ENCODE measurements at regions not wholly inside any gene's neighbourhood (a gene's known extent, or its start where the extent isn't known, plus 50 kb on each side); places are given as distances from the start of the nearest gene placed in this dataset.

- no peaks in the 10 kb centered on the region for H3K27me3 Mint-ChIP-seq (ENCODE audit: insufficient read depth, unreplicated experiment)
- no peaks in the 10 kb centered on the region for H3K4me1 Mint-ChIP-seq (ENCODE audit: insufficient read depth, unreplicated experiment)
- peaks cover 10% of the 10 kb centered on the region for H3K9me3 Mint-ChIP-seq (ENCODE audit: unreplicated experiment)
- CTCF ChIA-PET = no interaction called here
- no peak for TF ChIP-seq CTCF (IDR thresholded peaks at IDR 0.05; ENCODE audit: unreplicated experiment)
- no peak for DNase-seq (ENCODE audit: unreplicated experiment)
- H3K27ac Mint-ChIP-seq (ENCODE audit: low read depth, unreplicated experiment) = no peak overlapping the region
- no peak overlapping the region for H3K4me3 Mint-ChIP-seq (ENCODE audit: unreplicated experiment)
- no TSS peak for BruUV-seq (replicated peaks)
- POLR2A ChIA-PET = no interaction called here
- intact Hi-C loops (cut with micrococcal nuclease) = no loop called here
- H3K36me3 Mint-ChIP-seq (ENCODE audit: insufficient read depth, unreplicated experiment) = no peaks in the 10 kb centered on the region
These were observed 56.1 kb upstream of the ZNF536 start for GRCh38 chr19:30316000-30316491.

- DNase-seq (ENCODE audit: unreplicated experiment) = no peak
- intact Hi-C loops (cut with micrococcal nuclease) = no loop called here
- BruUV-seq (replicated peaks) = no TSS peak
- no peaks in the 10 kb centered on the region for H3K4me1 Mint-ChIP-seq (ENCODE audit: insufficient read depth, unreplicated experiment)
- TF ChIP-seq CTCF (IDR thresholded peaks at IDR 0.05; ENCODE audit: unreplicated experiment) = no peak
- no peaks in the 10 kb centered on the region for H3K36me3 Mint-ChIP-seq (ENCODE audit: insufficient read depth, unreplicated experiment)
- peaks cover 10% of the 10 kb centered on the region for H3K9me3 Mint-ChIP-seq (ENCODE audit: unreplicated experiment)
- H3K27me3 Mint-ChIP-seq (ENCODE audit: insufficient read depth, unreplicated experiment) = no peaks in the 10 kb centered on the region
- H3K4me3 Mint-ChIP-seq (ENCODE audit: unreplicated experiment) = no peak overlapping the region
- no peak overlapping the region for H3K27ac Mint-ChIP-seq (ENCODE audit: low read depth, unreplicated experiment)
- ChIA-PET CTCF (interaction anchor here (0.6 kb wide), 1 partner anchor 52 kb away, joined by 4 read pairs; no protein-coding TSS in a partner anchor), POLR2A (no interaction called here)
These were observed 55.6 kb upstream of the ZNF536 start for GRCh38 chr19:30316560-30317106.

- no peak for TF ChIP-seq CTCF (IDR thresholded peaks at IDR 0.05; ENCODE audit: unreplicated experiment)
- BruUV-seq (replicated peaks) = no TSS peak
- ChIA-PET CTCF (interaction anchor here (0.6 kb wide), 1 partner anchor 53 kb away, joined by 4 read pairs; no protein-coding TSS in a partner anchor), POLR2A (no interaction called here)
- DNase-seq (ENCODE audit: unreplicated experiment) = no peak
- no peak overlapping the region for H3K27ac Mint-ChIP-seq (ENCODE audit: low read depth, unreplicated experiment)
- no peaks in the 10 kb centered on the region for H3K4me1 Mint-ChIP-seq (ENCODE audit: insufficient read depth, unreplicated experiment)
- H3K4me3 Mint-ChIP-seq (ENCODE audit: unreplicated experiment) = no peak overlapping the region
- intact Hi-C loops (cut with micrococcal nuclease) = no loop called here
- no peaks in the 10 kb centered on the region for H3K27me3 Mint-ChIP-seq (ENCODE audit: insufficient read depth, unreplicated experiment)
- no peaks in the 10 kb centered on the region for H3K36me3 Mint-ChIP-seq (ENCODE audit: insufficient read depth, unreplicated experiment)
- peaks cover 13% of the 10 kb centered on the region for H3K9me3 Mint-ChIP-seq (ENCODE audit: unreplicated experiment)
These were observed 54.8 kb upstream of the ZNF536 start for GRCh38 chr19:30317403-30317802.

- intact Hi-C loops (cut with micrococcal nuclease) = no loop called here
- Mint-ChIP-seq H3K27ac (ENCODE audit: low read depth, unreplicated experiment) (no peak overlapping the region), H3K27me3 (ENCODE audit: insufficient read depth, unreplicated experiment) (no peaks in the 10 kb centered on the region), H3K4me1 (ENCODE audit: insufficient read depth, unreplicated experiment) (no peaks in the 10 kb centered on the region), H3K4me3 (ENCODE audit: unreplicated experiment) (no peak overlapping the region), H3K36me3 (ENCODE audit: insufficient read depth, unreplicated experiment) (no peaks in the 10 kb centered on the region), H3K9me3 (ENCODE audit: unreplicated experiment) (peaks cover 21% of the 10 kb centered on the region)
- no peak for TF ChIP-seq CTCF (IDR thresholded peaks at IDR 0.05; ENCODE audit: unreplicated experiment)
- BruUV-seq (replicated peaks) = no TSS peak
- CTCF ChIA-PET = no interaction called here
- no peak for DNase-seq (ENCODE audit: unreplicated experiment)
- POLR2A ChIA-PET = no interaction called here
These were observed 53.9 kb upstream of the ZNF536 start for GRCh38 chr19:30318261-30318660.
